ENCODE measurements at regions not wholly inside any gene's neighbourhood (a gene's known extent, or its start where the extent isn't known, plus 50 kb on each side); places are given as distances from the start of the nearest gene placed in this dataset.

- Histone ChIP-seq H2AFZ (ENCODE audit: control insufficient read depth, low read length) (no peak overlapping the region), H3K9me1 (ENCODE audit: control insufficient read depth, extremely low read depth, insufficient read depth, low read length) (no peaks in the 10 kb centered on the region), H3K4me2 (ENCODE audit: control insufficient read depth, extremely low read depth, insufficient read depth, low read depth, low read length) (no peak overlapping the region), H3K9ac (ENCODE audit: control insufficient read depth, extremely low read depth, insufficient read depth, low read length) (no peak overlapping the region), H4K20me1 (ENCODE audit: control insufficient read depth, extremely low read depth, insufficient read depth, low read length) (no peaks in the 10 kb centered on the region), H3K9me3 (ENCODE audit: control insufficient read depth, low read depth, low read length) (no peaks in the 10 kb centered on the region), H3K4me3 (ENCODE audit: control insufficient read depth in 2 of 3, extremely low read depth in 1 of 3, insufficient read depth in 2 of 3, low read depth in 1 of 3, low read length in 3 of 3) (no peak overlapping the region), H3K79me2 (ENCODE audit: control insufficient read depth, insufficient read depth, low read length) (no peaks in the 10 kb centered on the region), H3K27me3 (ENCODE audit: control insufficient read depth, extremely low read depth, insufficient read depth, low read length) (no peaks in the 10 kb centered on the region), H3K4me1 (ENCODE audit: control insufficient read depth, extremely low read depth, insufficient read depth, low read length) (no peaks in the 10 kb centered on the region), H3K36me3 (ENCODE audit: control insufficient read depth in 2 of 2, extremely low read depth in 1 of 2, insufficient read depth in 2 of 2, low read length in 2 of 2) (no peaks in the 10 kb centered on the region), H3K27ac (ENCODE audit: control insufficient read depth, insufficient read depth, low read length) (no peak overlapping the region)
- TF ChIP-seq CTCF (optimal IDR thresholded peaks at IDR 0.05 in 1 of 3, IDR thresholded peaks at IDR 0.05 in 1 of 3, conservative IDR thresholded peaks at IDR 0.05 in 1 of 3; ENCODE audit: extremely low read depth in 1 of 3, insufficient read depth in 2 of 3, low read length in 3 of 3): no peak
- no peak for TF ChIP-seq EZH2 (IDR thresholded peaks at IDR 0.05; ENCODE audit: low read length)
- DNase-seq (ENCODE audit: low read depth, low spot score) (no peak), FAIRE-seq (no peak)
- dilution Hi-C loops (cut with MboI; ENCODE audit: extremely low pct_ligation_motif_present, low sequenced_read_pairs): no loop called here
Measured at GRCh38 chr16:74215249-74215648, 81.4 kb upstream of the PSMD7 start.

DNA sequence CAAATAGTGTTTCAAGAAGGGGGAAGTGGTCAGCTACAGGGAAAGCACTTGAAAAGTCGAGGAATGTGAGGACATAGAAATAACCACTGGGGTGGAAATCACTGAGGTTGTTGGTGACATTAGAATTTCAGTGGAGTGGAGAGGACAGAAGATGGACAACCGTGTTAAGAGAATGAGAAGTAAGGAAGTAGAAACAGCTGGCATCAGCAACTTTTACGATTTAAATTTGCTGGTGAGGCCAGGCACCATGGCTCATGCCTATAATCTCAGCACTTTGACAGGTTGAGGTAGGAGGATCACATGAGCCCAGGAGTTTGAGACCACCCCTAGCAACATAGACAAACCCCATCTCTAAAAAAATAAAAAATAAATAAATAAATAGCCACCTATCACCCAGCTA lies 83.2 kb upstream of the PSMD7 start:
- TF ChIP-seq EZH2 (IDR thresholded peaks at IDR 0.05; ENCODE audit: low read length): no peak
- no peak for TF ChIP-seq CTCF (optimal IDR thresholded peaks at IDR 0.05 in 1 of 3, IDR thresholded peaks at IDR 0.05 in 1 of 3, conservative IDR thresholded peaks at IDR 0.05 in 1 of 3; ENCODE audit: extremely low read depth in 1 of 3, insufficient read depth in 2 of 3, low read length in 3 of 3)
- Histone ChIP-seq H3K4me1 (ENCODE audit: control insufficient read depth, extremely low read depth, insufficient read depth, low read length) (no peaks in the 10 kb centered on the region), H3K79me2 (ENCODE audit: control insufficient read depth, insufficient read depth, low read length) (no peaks in the 10 kb centered on the region), H3K36me3 (ENCODE audit: control insufficient read depth in 2 of 2, extremely low read depth in 1 of 2, insufficient read depth in 2 of 2, low read length in 2 of 2) (no peaks in the 10 kb centered on the region), H3K27me3 (ENCODE audit: control insufficient read depth, extremely low read depth, insufficient read depth, low read length) (no peaks in the 10 kb centered on the region), H3K9me3 (ENCODE audit: control insufficient read depth, low read depth, low read length) (no peaks in the 10 kb centered on the region), H2AFZ (ENCODE audit: control insufficient read depth, low read length) (no peak overlapping the region), H3K4me3 (ENCODE audit: control insufficient read depth in 2 of 3, extremely low read depth in 1 of 3, insufficient read depth in 2 of 3, low read depth in 1 of 3, low read length in 3 of 3) (no peak overlapping the region), H4K20me1 (ENCODE audit: control insufficient read depth, extremely low read depth, insufficient read depth, low read length) (no peaks in the 10 kb centered on the region), H3K9ac (ENCODE audit: control insufficient read depth, extremely low read depth, insufficient read depth, low read length) (no peak overlapping the region), H3K4me2 (ENCODE audit: control insufficient read depth, extremely low read depth, insufficient read depth, low read depth, low read length) (no peak overlapping the region), H3K27ac (ENCODE audit: control insufficient read depth, insufficient read depth, low read length) (no peak overlapping the region), H3K9me1 (ENCODE audit: control insufficient read depth, extremely low read depth, insufficient read depth, low read length) (no peaks in the 10 kb centered on the region)
- no peak for DNase-seq (ENCODE audit: low read depth, low spot score)
- FAIRE-seq: no peak
- dilution Hi-C loops (cut with MboI; ENCODE audit: extremely low pct_ligation_motif_present, low sequenced_read_pairs): no loop called here

Data from keratinocyte (primary cell).